K562 (cell line): ENCODE measurements at regions not wholly inside any gene's neighbourhood (a gene's known extent, or its start where the extent isn't known, plus 50 kb on each side); places are given as distances from the start of the nearest gene placed in this dataset.

Experiments used
- ATAC-seq: fragments of 200-7000 bp; cut with Tn5 transposase; 3 replicates; pipeline ENCODE4 v1.9.1; 2020; ENCODE audit warnings: moderate library complexity
- BruUV-seq: library from RNA; stranded (reverse); fragments of 400-500 nt; replicated peaks from 2 replicates; lab custom pipeline; 2021; lab: Mats Ljungman, UMichigan
- CTCF ChIA-PET: fragments of 300-600 bp; formaldehyde crosslinking; extraction: SDS; loops from one replicate; lab custom pipeline; 2021; ENCODE audit warnings: low intra/inter-chr PET ratio; lab: Yijun Ruan, JAX
- POLR2A ChIA-PET: fragments of 300-600, 350-650 bp; sonication (Branson Sonifier 250); formaldehyde crosslinking; extraction: SDS; loops from one replicate; lab custom pipeline; 2021; ENCODE audit warnings: antibody characterized with exemption, inconsistent platforms; lab: Yijun Ruan, JAX
- DNase-seq, 4 experiments: peaks; one replicate each; pipeline versions ENCODE4 v3.0.0 to v3.0.0-alpha.2; 2011 to 2018; ENCODE audit warnings: low spot score in 3 of 4, mixed read lengths in 3 of 4; ENCODE audit errors: extremely low read depth in 1 of 4
- FAIRE-seq: peaks from 2 replicates; lab custom pipeline; 2011; peaks lifted over from hg19 to GRCh38; lab: Jason Lieb, UNC
- H2AFZ ChIP-seq: 2 replicates; pipeline ENCODE4 v1.6.0; 2011; ENCODE audit warnings: low read depth, low read length, control low read depth, inconsistent platforms
- H3K27ac ChIP-seq: fragments of 200-600 bp; 3 replicates; pipeline ENCODE4 v1.8.0; 2011; ENCODE audit warnings: low read depth, mild to moderate bottlenecking, control low read depth, inconsistent platforms, low read length, moderate library complexity, mixed read lengths; ENCODE audit errors: extremely low read depth
- H3K27me3 ChIP-seq, 2 experiments: fragments of 300-600 bp in 1 of 2; 2 replicates in 1 of 2; 3 replicates in 1 of 2; pipeline versions ENCODE4 v1.6.0 to v1.8.0; 2011; ENCODE audit warnings: inconsistent platforms in 2 of 2, low read length in 2 of 2, mild to moderate bottlenecking in 1 of 2, mixed read lengths in 1 of 2, moderate library complexity in 1 of 2; ENCODE audit not compliant: control insufficient read depth in 2 of 2, insufficient read depth in 2 of 2
- H3K36me3 ChIP-seq: fragments of 300-600 bp; 3 replicates; pipeline ENCODE4 v1.8.0; 2011; ENCODE audit warnings: mild to moderate bottlenecking, low read length, inconsistent platforms; ENCODE audit not compliant: control insufficient read depth, insufficient read depth
- H3K4me1 ChIP-seq, 2 experiments: fragments of 200-600 bp in 1 of 2; replicated peaks in 1 of 2; 2 replicates in 1 of 2; 3 replicates in 1 of 2; pipeline versions ENCODE4 v1.5.1 to v1.8.0; 2011; ENCODE audit warnings: inconsistent platforms in 2 of 2, low read length in 2 of 2, mild to moderate bottlenecking in 1 of 2, mixed read lengths in 1 of 2, moderate library complexity in 1 of 2; ENCODE audit not compliant: control insufficient read depth in 2 of 2, insufficient read depth in 2 of 2
- H3K4me2 ChIP-seq: 2 replicates; pipeline ENCODE4 v1.6.1; 2011; ENCODE audit warnings: low read length, control low read depth, inconsistent platforms, mixed read lengths; ENCODE audit not compliant: insufficient read depth
- H3K4me3 ChIP-seq: fragments of 200-600 bp; sonication (generic), shearing (Covaris generic); 2 replicates; pipeline ENCODE4 v1.5.1; 2016; ENCODE audit warnings: control low read depth, inconsistent platforms
- H3K79me2 ChIP-seq: fragments of 200-600 bp; 3 replicates; pipeline ENCODE4 v1.8.0; 2011; ENCODE audit warnings: low read length, inconsistent platforms; ENCODE audit not compliant: control insufficient read depth, insufficient read depth
- H3K9ac ChIP-seq, 2 experiments: 2 replicates each; pipeline versions ENCODE4 v1.6.0 to v1.6.1; 2011; ENCODE audit warnings: low read depth in 2 of 2, low read length in 2 of 2, control low read depth in 1 of 2, inconsistent platforms in 1 of 2, mild to moderate bottlenecking in 1 of 2, mixed read lengths in 1 of 2; ENCODE audit not compliant: insufficient read depth in 1 of 2
- H3K9me1 ChIP-seq: one replicate; pipeline ENCODE4 v1.6.0; 2011; ENCODE audit warnings: inconsistent platforms, mild to moderate bottlenecking, low read length, moderate library complexity; ENCODE audit not compliant: control insufficient read depth, insufficient read depth
- H3K9me3 ChIP-seq: replicated peaks from 2 replicates; pipeline ENCODE4 v1.5.1; 2011; ENCODE audit warnings: low read depth, low read length, inconsistent platforms; ENCODE audit not compliant: control insufficient read depth, insufficient read depth
- H4K20me1 ChIP-seq: replicated peaks from 2 replicates; pipeline ENCODE4 v1.6.1; 2011; ENCODE audit warnings: low read length, inconsistent platforms, mixed read lengths; ENCODE audit not compliant: control insufficient read depth, insufficient read depth
- ERF ChIP-seq: fragments of 450-650 bp; formaldehyde crosslinking; IDR thresholded peaks from 2 replicates; pipeline ENCODE4 v1.4.0; 2020; ENCODE audit warnings: mild to moderate bottlenecking, mixed read lengths
- FOXM1 ChIP-seq, 2 experiments: fragments of 450-650 bp in 1 of 2; sonication (generic) in 1 of 2; formaldehyde crosslinking in 1 of 2; IDR thresholded peaks; 2 replicates each; pipeline versions ENCODE4 v1.6.1 to v1.9.0; 2017 to 2022; ENCODE audit warnings: low read depth in 2 of 2, mild to moderate bottlenecking in 2 of 2, missing genetic modification reagents in 1 of 2, moderate library complexity in 1 of 2
- NBN ChIP-seq: fragments of 450-650 bp; IDR thresholded peaks from 2 replicates; pipeline ENCODE4 v1.6.1; 2016; ENCODE audit warnings: low read depth, mild to moderate bottlenecking
- POLR2H ChIP-seq: IDR thresholded peaks from 2 replicates; pipeline ENCODE4 v1.6.1; 2016; ENCODE audit warnings: missing genetic modification characterization, low read depth, mild to moderate bottlenecking, control low read depth, missing compliant biosample characterization, moderate library complexity
- RAD21 ChIP-seq, 2 experiments: fragments of 250-450 bp in 1 of 2; fragments of 450-650 bp in 1 of 2; sonication (Bioruptor Pico) in 1 of 2; formaldehyde crosslinking in 1 of 2; IDR thresholded peaks in 1 of 2; conservative IDR thresholded peaks in 1 of 2; 2 replicates each; pipeline versions ENCODE4 v1.4.0 to v1.8.0; 2020 to 2022; ENCODE audit warnings: mild to moderate bottlenecking in 2 of 2, moderate library complexity in 1 of 2
- TCFL5 ChIP-seq: fragments of 250-450 bp; sonication (Bioruptor Pico); conservative IDR thresholded peaks from 2 replicates; pipeline ENCODE4 v1.6.1; 2021; ENCODE audit warnings: mild to moderate bottlenecking, moderate library complexity, matching md5 sums
- ZNF232 ChIP-seq: sonication (generic); formaldehyde crosslinking; IDR thresholded peaks from 2 replicates; pipeline ENCODE4 v1.8.0; 2022; ENCODE audit warnings: mild to moderate bottlenecking, missing genetic modification reagents
- ZNF584 ChIP-seq: fragments of 200-800 bp; sonication (Bioruptor generic); IDR thresholded peaks from 2 replicates; pipeline ENCODE4 v1.6.1; 2016; ENCODE audit warnings: low read depth, mild to moderate bottlenecking, missing genetic modification characterization, missing compliant biosample characterization
- ZNF695 ChIP-seq: fragments of 450-650 bp; formaldehyde crosslinking; IDR thresholded peaks from 2 replicates; pipeline ENCODE4 v1.4.0; 2020; ENCODE audit warnings: mild to moderate bottlenecking, moderate library complexity
- WGBS: fragments of 100-300 bp; shearing (Covaris generic); methylation state at CpG from one replicate; pipeline ENCODE4 v1.1.6; 2016; ENCODE audit warnings: low coverage, mixed read lengths; ENCODE audit not compliant: insufficient coverage; ENCODE audit errors: missing lambda C conversion rate; 5-methylcytosine and 5-hydroxymethylcytosine counted together
- in situ Hi-C: fragments of 300-500 bp; cut with MboI; formaldehyde crosslinking; loops from 4 replicates; pipeline ENCODE4 v1.15.0; 2018; ENCODE audit warnings: inconsistent platforms, mixed read lengths
- intact Hi-C: fragments of 100-400 bp; cut with micrococcal nuclease; formaldehyde crosslinking; loops from 2 replicates; pipeline ENCODE4 v1.14.2; 2022
- TF ChIP-seq, protein P1 (sequence below): fragments of 250-450 bp; sonication (Bioruptor Pico); IDR thresholded peaks from 2 replicates; pipeline ENCODE4 v1.8.0; 2022; ENCODE audit warnings: moderate library complexity, mild to moderate bottlenecking, inconsistent platforms
- TF ChIP-seq, protein P2 (sequence below): IDR thresholded peaks from 2 replicates; pipeline ENCODE4 v1.6.1; 2011; ENCODE audit warnings: borderline replicate concordance, low read depth, mild to moderate bottlenecking, moderate library complexity, low read length; ENCODE audit not compliant: insufficient read depth, poor library complexity, severe bottlenecking
- TF ChIP-seq, protein P3 (sequence below): fragments of 450-650 bp; IDR thresholded peaks from 2 replicates; pipeline ENCODE4 v1.6.1; 2018; ENCODE audit warnings: mild to moderate bottlenecking, low read depth; ENCODE audit not compliant: partially characterized antibody
- TF ChIP-seq, protein P4 (sequence below): sonication (generic); formaldehyde crosslinking; IDR thresholded peaks from 2 replicates; pipeline ENCODE4 v1.5.0; 2020; ENCODE audit warnings: missing genetic modification reagents
- TF ChIP-seq, protein P5 (sequence below): fragments of 250-450 bp; sonication (Bioruptor Pico); IDR thresholded peaks from 2 replicates; pipeline ENCODE4 v1.5.0; 2021; ENCODE audit warnings: mild to moderate bottlenecking, borderline replicate concordance

DNA sequence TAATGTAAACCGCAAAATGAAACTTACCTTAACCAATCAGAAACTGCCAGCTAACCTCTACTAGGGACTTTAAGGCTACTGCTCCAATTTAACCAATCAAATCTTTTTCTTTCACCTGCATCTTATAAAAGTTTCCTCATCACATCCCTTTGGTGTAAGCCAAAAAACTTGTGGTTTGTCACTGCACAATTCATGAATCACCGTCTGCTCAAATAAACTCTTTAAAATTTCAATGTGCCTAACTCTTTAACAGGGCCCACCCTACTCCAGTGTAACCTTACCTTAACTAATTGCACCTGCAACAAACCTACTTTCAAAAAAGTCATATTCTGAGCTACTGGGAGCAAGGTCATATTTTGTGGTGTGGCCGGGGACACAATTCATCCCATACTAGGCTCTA lies 172.2 kb upstream of the GRAMD2B start:
- Histone ChIP-seq H4K20me1 (no peaks in the 10 kb centered on the region), H3K4me2 (no peak overlapping the region), H3K27ac (no peak overlapping the region), H3K9me3 (no peaks in the 10 kb centered on the region), H3K79me2 (no peaks in the 10 kb centered on the region), H3K27me3 (no peaks in the 10 kb centered on the region), H3K4me3 (no peak overlapping the region), H3K36me3 (no peaks in the 10 kb centered on the region), H3K4me1 (no peaks in the 10 kb centered on the region), H3K9ac (no peak overlapping the region), H2AFZ (no peak overlapping the region), H3K9me1 (no peaks in the 10 kb centered on the region)
- no peak for FAIRE-seq
- WGBS = 0% methylated on average over 3 of the region's 3 CpGs
- no peak for DNase-seq
- intact Hi-C loops = no loop called here
- ATAC-seq = no peak
- ChIA-PET CTCF (no interaction called here), POLR2A (no interaction called here)
- in situ Hi-C loops = no loop called here
- TF ChIP-seq, protein P1, sequence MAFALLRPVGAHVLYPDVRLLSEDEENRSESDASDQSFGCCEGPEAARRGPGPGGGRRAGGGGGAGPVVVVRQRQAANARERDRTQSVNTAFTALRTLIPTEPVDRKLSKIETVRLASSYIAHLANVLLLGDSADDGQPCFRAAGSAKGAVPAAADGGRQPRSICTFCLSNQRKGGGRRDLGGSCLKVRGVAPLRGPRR (CRISPR knock-in tag) = no peak
- TF ChIP-seq POLR2H (tag) = no peak
- no peak for TF ChIP-seq ERF
- TF ChIP-seq, protein P2, sequence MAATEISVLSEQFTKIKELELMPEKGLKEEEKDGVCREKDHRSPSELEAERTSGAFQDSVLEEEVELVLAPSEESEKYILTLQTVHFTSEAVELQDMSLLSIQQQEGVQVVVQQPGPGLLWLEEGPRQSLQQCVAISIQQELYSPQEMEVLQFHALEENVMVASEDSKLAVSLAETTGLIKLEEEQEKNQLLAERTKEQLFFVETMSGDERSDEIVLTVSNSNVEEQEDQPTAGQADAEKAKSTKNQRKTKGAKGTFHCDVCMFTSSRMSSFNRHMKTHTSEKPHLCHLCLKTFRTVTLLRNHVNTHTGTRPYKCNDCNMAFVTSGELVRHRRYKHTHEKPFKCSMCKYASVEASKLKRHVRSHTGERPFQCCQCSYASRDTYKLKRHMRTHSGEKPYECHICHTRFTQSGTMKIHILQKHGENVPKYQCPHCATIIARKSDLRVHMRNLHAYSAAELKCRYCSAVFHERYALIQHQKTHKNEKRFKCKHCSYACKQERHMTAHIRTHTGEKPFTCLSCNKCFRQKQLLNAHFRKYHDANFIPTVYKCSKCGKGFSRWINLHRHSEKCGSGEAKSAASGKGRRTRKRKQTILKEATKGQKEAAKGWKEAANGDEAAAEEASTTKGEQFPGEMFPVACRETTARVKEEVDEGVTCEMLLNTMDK = no peak
- no peak for TF ChIP-seq NBN
- TF ChIP-seq FOXM1 (IDR thresholded peaks at IDR 0.05; ENCODE audit: low read depth) = no peak
- TF ChIP-seq FOXM1 (CRISPR knock-in tag; IDR thresholded peaks at IDR 0.05; ENCODE audit: low read depth) = no peak
- TF ChIP-seq ZNF584 (CRISPR knock-in tag) = no peak
- no peak for TF ChIP-seq ZNF695 (CRISPR knock-in tag)
- TF ChIP-seq, protein P3, sequence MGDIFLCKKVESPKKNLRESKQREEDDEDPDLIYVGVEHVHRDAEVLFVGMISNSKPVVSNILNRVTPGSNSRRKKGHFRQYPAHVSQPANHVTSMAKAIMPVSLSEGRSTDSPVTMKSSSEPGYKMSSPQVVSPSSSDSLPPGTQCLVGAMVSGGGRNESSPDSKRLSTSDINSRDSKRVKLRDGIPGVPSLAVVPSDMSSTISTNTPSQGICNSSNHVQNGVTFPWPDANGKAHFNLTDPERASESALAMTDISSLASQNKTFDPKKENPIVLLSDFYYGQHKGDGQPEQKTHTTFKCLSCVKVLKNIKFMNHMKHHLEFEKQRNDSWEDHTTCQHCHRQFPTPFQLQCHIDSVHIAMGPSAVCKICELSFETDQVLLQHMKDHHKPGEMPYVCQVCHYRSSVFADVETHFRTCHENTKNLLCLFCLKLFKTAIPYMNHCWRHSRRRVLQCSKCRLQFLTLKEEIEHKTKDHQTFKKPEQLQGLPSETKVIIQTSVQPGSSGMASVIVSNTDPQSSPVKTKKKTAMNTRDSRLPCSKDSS = no peak
- no peak for TF ChIP-seq RAD21 (CRISPR knock-in tag; conservative IDR thresholded peaks at IDR 0.05 in 1 of 2, IDR thresholded peaks at IDR 0.05 in 1 of 2)
- TF ChIP-seq, protein P4, sequence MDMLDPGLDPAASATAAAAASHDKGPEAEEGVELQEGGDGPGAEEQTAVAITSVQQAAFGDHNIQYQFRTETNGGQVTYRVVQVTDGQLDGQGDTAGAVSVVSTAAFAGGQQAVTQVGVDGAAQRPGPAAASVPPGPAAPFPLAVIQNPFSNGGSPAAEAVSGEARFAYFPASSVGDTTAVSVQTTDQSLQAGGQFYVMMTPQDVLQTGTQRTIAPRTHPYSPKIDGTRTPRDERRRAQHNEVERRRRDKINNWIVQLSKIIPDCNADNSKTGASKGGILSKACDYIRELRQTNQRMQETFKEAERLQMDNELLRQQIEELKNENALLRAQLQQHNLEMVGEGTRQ (CRISPR knock-in tag) = no peak
- TF ChIP-seq ZNF232 (CRISPR knock-in tag) = no peak
- TF ChIP-seq TCFL5 (CRISPR knock-in tag) = no peak
- TF ChIP-seq, protein P5, sequence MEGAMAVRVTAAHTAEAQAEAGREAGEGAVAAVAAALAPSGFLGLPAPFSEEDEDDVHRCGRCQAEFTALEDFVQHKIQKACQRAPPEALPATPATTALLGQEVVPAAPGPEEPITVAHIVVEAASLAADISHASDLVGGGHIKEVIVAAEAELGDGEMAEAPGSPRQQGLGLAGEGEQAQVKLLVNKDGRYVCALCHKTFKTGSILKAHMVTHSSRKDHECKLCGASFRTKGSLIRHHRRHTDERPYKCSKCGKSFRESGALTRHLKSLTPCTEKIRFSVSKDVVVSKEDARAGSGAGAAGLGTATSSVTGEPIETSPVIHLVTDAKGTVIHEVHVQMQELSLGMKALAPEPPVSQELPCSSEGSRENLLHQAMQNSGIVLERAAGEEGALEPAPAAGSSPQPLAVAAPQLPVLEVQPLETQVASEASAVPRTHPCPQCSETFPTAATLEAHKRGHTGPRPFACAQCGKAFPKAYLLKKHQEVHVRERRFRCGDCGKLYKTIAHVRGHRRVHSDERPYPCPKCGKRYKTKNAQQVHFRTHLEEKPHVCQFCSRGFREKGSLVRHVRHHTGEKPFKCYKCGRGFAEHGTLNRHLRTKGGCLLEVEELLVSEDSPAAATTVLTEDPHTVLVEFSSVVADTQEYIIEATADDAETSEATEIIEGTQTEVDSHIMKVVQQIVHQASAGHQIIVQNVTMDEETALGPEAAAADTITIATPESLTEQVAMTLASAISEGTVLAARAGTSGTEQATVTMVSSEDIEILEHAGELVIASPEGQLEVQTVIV = no peak
- BruUV-seq = no TSS peak
